Erythroblast (primary cell): ENCODE measurements at regions not wholly inside any gene's neighbourhood (a gene's known extent, or its start where the extent isn't known, plus 50 kb on each side); places are given as distances from the start of the nearest gene placed in this dataset.

ENCODE experiments used
- GATA1 ChIP-seq: IDR thresholded peaks from 2 replicates; pipeline ENCODE4 v1.6.1; 2011; ENCODE audit warnings: low read depth, mild to moderate bottlenecking, control low read depth, low read length, moderate library complexity
- POLR2A ChIP-seq: IDR thresholded peaks from 2 replicates; pipeline ENCODE4 v1.6.1; 2011; ENCODE audit warnings: mild to moderate bottlenecking, low read length

DNA sequence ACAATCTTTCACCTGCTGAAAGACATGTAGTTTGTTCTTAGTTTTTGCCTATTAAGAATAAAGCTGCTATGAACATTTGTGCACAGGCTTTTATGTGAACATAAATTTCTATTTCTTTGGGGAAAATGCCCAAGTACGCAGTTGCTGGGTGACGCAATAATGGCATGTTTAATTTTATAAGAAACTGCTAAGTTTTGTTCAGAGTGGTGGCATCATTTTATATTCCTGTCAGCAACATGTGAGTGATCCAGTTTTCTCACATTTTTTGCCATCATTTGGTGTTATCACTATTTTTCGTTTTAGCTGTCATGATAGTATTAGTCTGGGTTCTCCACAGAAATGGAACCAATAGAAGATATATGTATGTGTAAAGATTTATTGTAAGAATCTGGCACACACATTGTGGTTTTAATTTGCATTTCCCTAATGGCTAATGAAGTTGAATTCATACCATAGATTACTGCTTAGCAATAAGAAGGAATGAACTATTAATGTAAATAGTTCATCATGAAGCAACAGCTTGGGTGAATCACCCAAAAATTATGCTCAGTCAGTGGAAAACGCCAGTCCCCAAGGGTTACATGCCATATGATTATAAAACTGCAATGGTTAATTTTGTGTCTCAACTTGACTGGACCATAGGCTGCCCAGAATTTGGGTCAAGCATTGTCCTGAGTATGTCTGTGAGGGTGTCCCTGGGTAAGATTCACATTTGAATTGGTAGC, 358.6 kb downstream of the MSX2 start:
- no peak for TF ChIP-seq POLR2A
- TF ChIP-seq GATA1 = no peak
